ENCODE measurements at regions not wholly inside any gene's neighbourhood (a gene's known extent, or its start where the extent isn't known, plus 50 kb on each side); places are given as distances from the start of the nearest gene placed in this dataset.

- no peak for DNase-seq (ENCODE audit: low read depth)
These were observed 62.0 kb upstream of the CLNK start for GRCh38 chr4:10746371-10747171.

- DNase-seq (ENCODE audit: low read depth), result no peak
These were observed 58.8 kb upstream of the CLNK start for GRCh38 chr4:10743357-10743756.

- no peak for DNase-seq (ENCODE audit: low read depth)
These were observed 57.6 kb upstream of the CLNK start for GRCh38 chr4:10741961-10742699.

- DNase-seq (ENCODE audit: low read depth), result no peak
These were observed 56.5 kb upstream of the CLNK start for GRCh38 chr4:10740891-10741620.

GRCh38 chr4:10740251-10740650 lies 55.7 kb upstream of the CLNK start:
- no peak for DNase-seq (ENCODE audit: low read depth)

- DNase-seq (ENCODE audit: low read depth), result no peak
These were observed 54.4 kb upstream of the CLNK start for GRCh38 chr4:10738826-10739489.

- peak; percentile 61 for DNase-seq (ENCODE audit: low read depth)
These were observed 52.8 kb upstream of the CLNK start for GRCh38 chr4:10737337-10737736.

- DNase-seq (ENCODE audit: low read depth), result no peak
These were observed 52.3 kb upstream of the CLNK start for GRCh38 chr4:10736895-10737294.

GRCh38 chr4:10736266-10736665 lies 51.7 kb upstream of the CLNK start:
- no peak for DNase-seq (ENCODE audit: low read depth)

- DNase-seq (ENCODE audit: low read depth), result no peak
These were observed 50.1 kb upstream of the CLNK start for GRCh38 chr4:10734697-10735096.

Data from non-pigmented ciliary epithelial cell (primary cell).